ENCODE measurements at regions not wholly inside any gene's neighbourhood (a gene's known extent, or its start where the extent isn't known, plus 50 kb on each side); places are given as distances from the start of the nearest gene placed in this dataset.

- H3K27ac ChIP-seq (ENCODE audit: low read depth) = no peak overlapping the region
These were observed 73.9 kb upstream of the TANC1 start for GRCh38 chr2:158894572-158894971.

More at GRCh38 chr2:158894572-158894971, 73.9 kb upstream of the TANC1 start:
- H3K4me3 ChIP-seq = no peak overlapping the region
- no peak overlapping the region for H3K4me3 Mint-ChIP-seq
- H4K20me1 ChIP-seq (replicated peaks; ENCODE audit: insufficient read depth) = no peaks in the 10 kb centered on the region
- no peak for ATAC-seq
- no peaks in the 10 kb centered on the region for H3K36me3 Mint-ChIP-seq (ENCODE audit: low read depth)
- DNase-seq (ENCODE audit: low spot score) = no peak
- no peak overlapping the region for H3K27ac Mint-ChIP-seq
- no peaks in the 10 kb centered on the region for H3K4me1 Mint-ChIP-seq
- no peaks in the 10 kb centered on the region for H3K79me2 ChIP-seq (replicated peaks; ENCODE audit: insufficient read depth)
- H2AFZ ChIP-seq = no peak overlapping the region
- no peaks in the 10 kb centered on the region for H3K27me3 ChIP-seq (ENCODE audit: insufficient read depth)
- H3K36me3 ChIP-seq (ENCODE audit: insufficient read depth) = no peaks in the 10 kb centered on the region
- H3K27me3 Mint-ChIP-seq (ENCODE audit: insufficient read depth, low read depth, poor library complexity) = peaks cover 2% of the 10 kb centered on the region
- TF ChIP-seq CTCF (conservative IDR thresholded peaks at IDR 0.05; ENCODE audit: low read depth in 2 of 2) = peak; percentile 32 to 35
- TF ChIP-seq POLR2AphosphoS5 (IDR thresholded peaks at IDR 0.05; ENCODE audit: low read depth) = no peak
- no peak for TF ChIP-seq CREB1 (CRISPR knock-in tag; IDR thresholded peaks at IDR 0.05; ENCODE audit: low read depth)
- TF ChIP-seq JUNB (IDR thresholded peaks at IDR 0.05; ENCODE audit: unreplicated experiment) = no peak
- no peak for TF ChIP-seq ZNF462 (CRISPR knock-in tag; IDR thresholded peaks at IDR 0.05)
- no peak for TF ChIP-seq NANOG (IDR thresholded peaks at IDR 0.05; ENCODE audit: borderline replicate concordance)
- TF ChIP-seq ZNF114 (CRISPR knock-in tag; IDR thresholded peaks at IDR 0.05) = no peak
- H3K4me2 ChIP-seq = no peak overlapping the region
- H3K4me1 ChIP-seq (ENCODE audit: insufficient read depth) = no peaks in the 10 kb centered on the region
- peaks cover 4% of the 10 kb centered on the region; the same call in 1 of the 2 replicates for H3K9me2 ChIP-seq (ENCODE audit: insufficient read depth)
- no peaks in the 10 kb centered on the region; the same call in 2 of the 3 replicates for H3K9me3 Mint-ChIP-seq
- no peaks in the 10 kb centered on the region for H3F3A ChIP-seq (replicated peaks; ENCODE audit: low read depth)
